ENCODE measurements at regions not wholly inside any gene's neighbourhood (a gene's known extent, or its start where the extent isn't known, plus 50 kb on each side); places are given as distances from the start of the nearest gene placed in this dataset.

- Mint-ChIP-seq H3K9me3 (ENCODE audit: unreplicated experiment) (no peaks in the 10 kb centered on the region), H3K4me1 (ENCODE audit: unreplicated experiment) (peaks cover 2% of the 10 kb centered on the region), H3K27me3 (ENCODE audit: unreplicated experiment) (peaks cover 14% of the 10 kb centered on the region), H3K4me3 (ENCODE audit: unreplicated experiment) (no peak overlapping the region), H3K36me3 (ENCODE audit: low read depth, unreplicated experiment) (no peaks in the 10 kb centered on the region), H3K27ac (ENCODE audit: unreplicated experiment) (no peak overlapping the region)
- no peak for DNase-seq (ENCODE audit: low spot score)
- no peak for TF ChIP-seq CTCF (IDR thresholded peaks at IDR 0.05; ENCODE audit: unreplicated experiment)
Measured at GRCh38 chr2:120656273-120656950, 79.3 kb upstream of the GLI2 start.

- Mint-ChIP-seq H3K27me3 (ENCODE audit: unreplicated experiment) (peaks cover 14% of the 10 kb centered on the region), H3K4me1 (ENCODE audit: unreplicated experiment) (peaks cover 2% of the 10 kb centered on the region), H3K36me3 (ENCODE audit: low read depth, unreplicated experiment) (no peaks in the 10 kb centered on the region), H3K9me3 (ENCODE audit: unreplicated experiment) (no peaks in the 10 kb centered on the region), H3K4me3 (ENCODE audit: unreplicated experiment) (no peak overlapping the region), H3K27ac (ENCODE audit: unreplicated experiment) (no peak overlapping the region)
- no peak for DNase-seq (ENCODE audit: low spot score)
- TF ChIP-seq CTCF (IDR thresholded peaks at IDR 0.05; ENCODE audit: unreplicated experiment): no peak
Measured at GRCh38 chr2:120658042-120658769, 77.5 kb upstream of the GLI2 start.

- Mint-ChIP-seq H3K36me3 (ENCODE audit: low read depth, unreplicated experiment) (no peaks in the 10 kb centered on the region), H3K4me1 (ENCODE audit: unreplicated experiment) (peaks cover 2% of the 10 kb centered on the region), H3K27ac (ENCODE audit: unreplicated experiment) (no peak overlapping the region), H3K9me3 (ENCODE audit: unreplicated experiment) (no peaks in the 10 kb centered on the region), H3K27me3 (ENCODE audit: unreplicated experiment) (peaks cover 14% of the 10 kb centered on the region), H3K4me3 (ENCODE audit: unreplicated experiment) (no peak overlapping the region)
- DNase-seq (ENCODE audit: low spot score): no peak
- no peak for TF ChIP-seq CTCF (IDR thresholded peaks at IDR 0.05; ENCODE audit: unreplicated experiment)
Measured at GRCh38 chr2:120658770-120659158, 76.9 kb upstream of the GLI2 start.

- TF ChIP-seq CTCF (IDR thresholded peaks at IDR 0.05; ENCODE audit: unreplicated experiment): no peak
- Mint-ChIP-seq H3K9me3 (ENCODE audit: unreplicated experiment) (peaks cover 2% of the 10 kb centered on the region), H3K27me3 (ENCODE audit: unreplicated experiment) (peaks cover 14% of the 10 kb centered on the region), H3K27ac (ENCODE audit: unreplicated experiment) (no peak overlapping the region), H3K4me3 (ENCODE audit: unreplicated experiment) (no peak overlapping the region), H3K36me3 (ENCODE audit: low read depth, unreplicated experiment) (no peaks in the 10 kb centered on the region), H3K4me1 (ENCODE audit: unreplicated experiment) (peaks cover 2% of the 10 kb centered on the region)
- no peak for DNase-seq (ENCODE audit: low spot score)
Measured at GRCh38 chr2:120659275-120659977, 76.2 kb upstream of the GLI2 start.

Data from endothelial cell (in vitro differentiated cells).